B cell (primary cell): ENCODE measurements at regions not wholly inside any gene's neighbourhood (a gene's known extent, or its start where the extent isn't known, plus 50 kb on each side); places are given as distances from the start of the nearest gene placed in this dataset.

Source experiments
- ATAC-seq: fragments of 200-7000 bp; cut with Tn5 transposase; one replicate; pipeline ENCODE4 v1.10.0; 2021; ENCODE audit warnings: low read depth, mild to moderate bottlenecking, moderate number of reproducible peaks, moderate library complexity
- CTCF ChIA-PET: fragments of 350-600 bp; sonication (Branson Sonifier 250); formaldehyde crosslinking; loops from one replicate; lab custom pipeline; 2021; ENCODE audit warnings: antibody characterized with exemption, inconsistent platforms; lab: Charles Lee
- POLR2A ChIA-PET: fragments of 350-600 bp; sonication (Branson Sonifier 250); formaldehyde crosslinking; loops from one replicate; lab custom pipeline; 2021; ENCODE audit warnings: antibody characterized with exemption; lab: Charles Lee
- DNase-seq: peaks from one replicate; pipeline ENCODE4 v3.0.0; 2013
- H2AFZ ChIP-seq: 2 replicates; pipeline ENCODE4 v1.6.1; 2012; ENCODE audit warnings: mild to moderate bottlenecking, low read depth, low read length; ENCODE audit not compliant: insufficient read depth, poor library complexity, severe bottlenecking
- H3K27ac ChIP-seq, 2 donors: 1 replicate in 1 of 2; 2 replicates in 1 of 2; pipeline ENCODE4 v1.5.1; 2012 to 2013; ENCODE audit warnings: low read length in 2 of 2, mild to moderate bottlenecking in 2 of 2, moderate library complexity in 1 of 2
- H3K27me3 ChIP-seq, 4 experiments: fragments of 200-600 bp in 1 of 4; sonication (generic) in 1 of 4; replicated peaks in 1 of 4; 1 replicate in 2 of 4; 2 replicates in 2 of 4; pipeline versions ENCODE4 v1.6.1 to v1.7.0; 2013 to 2016; ENCODE audit warnings: low read length in 3 of 4, mild to moderate bottlenecking in 2 of 4, mixed read lengths in 1 of 4, moderate library complexity in 1 of 4; ENCODE audit not compliant: insufficient read depth in 4 of 4, control insufficient read depth in 3 of 4; ENCODE audit errors: control extremely low read depth in 1 of 4
- H3K36me3 ChIP-seq, 2 experiments: replicated peaks in 1 of 2; 1 replicate in 1 of 2; 2 replicates in 1 of 2; pipeline versions ENCODE4 v1.6.1 to v1.7.1; 2013; ENCODE audit warnings: low read length in 1 of 2; ENCODE audit not compliant: insufficient read depth in 2 of 2, control insufficient read depth in 1 of 2; ENCODE audit errors: control extremely low read depth in 1 of 2, extremely low read depth in 1 of 2
- H3K4me1 ChIP-seq, 2 donors: fragments of 200-600 bp in 1 of 2; sonication (generic) in 1 of 2; 1 replicate in 1 of 2; 2 replicates in 1 of 2; pipeline versions ENCODE4 v1.5.1 to v1.6.1; 2013 to 2017; ENCODE audit warnings: low read length in 2 of 2; ENCODE audit not compliant: control insufficient read depth in 2 of 2, insufficient read depth in 2 of 2
- H3K4me2 ChIP-seq: replicated peaks from 2 replicates; pipeline ENCODE3; 2012; ENCODE audit warnings: mild to moderate bottlenecking, low read depth, low read length; ENCODE audit not compliant: poor library complexity, severe bottlenecking
- H3K4me3 ChIP-seq, 5 experiments: fragments of 200-600 bp in 1 of 5; sonication (generic) in 1 of 5; 1 replicate in 3 of 5; 2 replicates in 2 of 5; pipeline versions ENCODE4 v1.5.1 to v1.7.0; 2011 to 2016; ENCODE audit warnings: low read length in 4 of 5, mild to moderate bottlenecking in 4 of 5, low read depth in 2 of 5, control low read depth in 1 of 5, moderate library complexity in 1 of 5; ENCODE audit not compliant: insufficient read depth in 1 of 5; ENCODE audit errors: control extremely low read depth in 1 of 5, extremely low read depth in 1 of 5
- H3K79me2 ChIP-seq: fragments of 200-600 bp; sonication (generic); one replicate; pipeline ENCODE4 v1.6.0; 2016; ENCODE audit warnings: low read length; ENCODE audit not compliant: control insufficient read depth, insufficient read depth
- H3K9ac ChIP-seq: fragments of 200-600 bp; sonication (generic); 2 replicates; pipeline ENCODE4 v1.6.1; 2017; ENCODE audit warnings: mild to moderate bottlenecking, low read length, moderate library complexity
- H3K9me3 ChIP-seq, 3 donors: one replicate each; pipeline versions ENCODE4 v1.6.1 to v1.7.1; 2013; ENCODE audit warnings: low read length in 2 of 3; ENCODE audit not compliant: control insufficient read depth in 2 of 3, insufficient read depth in 1 of 3; ENCODE audit errors: control extremely low read depth in 1 of 3
- H4K20me1 ChIP-seq: 2 replicates; pipeline ENCODE4 v1.6.0; 2012; ENCODE audit warnings: mild to moderate bottlenecking, low read length; ENCODE audit not compliant: insufficient read depth, control insufficient read depth, poor library complexity, severe bottlenecking
- H3K27ac Mint-ChIP-seq: one replicate; pipeline ENCODE4 v1.8.0; 2021; ENCODE audit warnings: mixed read lengths
- H3K27me3 Mint-ChIP-seq: one replicate; pipeline ENCODE4 v1.8.0; 2021; ENCODE audit warnings: mixed read lengths
- H3K4me1 Mint-ChIP-seq: one replicate; pipeline ENCODE4 v1.8.0; 2021; ENCODE audit warnings: mixed read lengths
- H3K4me3 Mint-ChIP-seq: one replicate; pipeline ENCODE4 v1.8.0; 2021; ENCODE audit warnings: mixed read lengths
- H3K9me3 Mint-ChIP-seq: one replicate; pipeline ENCODE4 v1.8.0; 2022; ENCODE audit warnings: mixed read lengths; ENCODE audit not compliant: insufficient read depth
- CTCF ChIP-seq: fragments of 200-600 bp; IDR thresholded peaks from one replicate; pipeline ENCODE4 v1.8.0; 2022; ENCODE audit warnings: antibody characterized with exemption, mild to moderate bottlenecking
- EZH2 ChIP-seq: IDR thresholded peaks from 2 replicates; pipeline ENCODE4 v1.6.1; 2012; ENCODE audit warnings: borderline replicate concordance, low read depth, mild to moderate bottlenecking, moderate library complexity, low read length; ENCODE audit not compliant: insufficient read depth, poor library complexity, severe bottlenecking
- WGBS: methylation state at CpG from one replicate; pipeline ENCODE4 v1.1.5; 2013; ENCODE audit warnings: missing lambda C conversion rate; ENCODE audit not compliant: insufficient coverage; 5-methylcytosine and 5-hydroxymethylcytosine counted together
- intact Hi-C: fragments of 100-400 bp; cut with micrococcal nuclease; formaldehyde crosslinking; loops from one replicate; pipeline ENCODE4 v1.10.0; 2022

DNA sequence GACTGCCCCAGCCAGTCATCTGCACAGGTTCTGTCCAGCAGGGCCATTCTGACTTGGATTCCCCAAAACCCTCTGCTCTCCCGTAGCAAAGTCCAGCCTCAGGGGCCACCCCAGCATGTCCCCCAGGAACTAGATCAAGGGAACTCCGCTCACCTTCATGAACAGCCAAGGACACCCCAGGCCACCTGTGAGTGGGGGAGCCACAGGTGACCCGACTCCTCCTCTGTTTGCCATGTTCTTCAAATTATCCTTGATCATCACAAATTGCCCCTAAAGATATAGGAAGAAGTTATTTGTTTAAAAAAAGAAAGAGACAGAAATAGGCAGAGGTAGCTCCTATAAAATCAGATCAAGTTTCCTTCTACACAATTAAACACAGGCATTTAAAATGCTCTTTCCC is 475.0 kb downstream of the MATN1 start:
- no peaks in the 10 kb centered on the region for H3K79me2 ChIP-seq
- H3K27me3 ChIP-seq, result peaks cover 0 to 3% (median 0%) of the 10 kb centered on the region in 4 experiments
- TF ChIP-seq EZH2, result no peak
- no peak for TF ChIP-seq CTCF
- H3K4me1 Mint-ChIP-seq, result no peaks in the 10 kb centered on the region
- H3K4me1 ChIP-seq, result no peaks in the 10 kb centered on the region
- H3K4me2 ChIP-seq, result no peak overlapping the region
- H3K4me3 Mint-ChIP-seq, result no peak overlapping the region
- ChIA-PET CTCF (no interaction called here), POLR2A (no interaction called here)
- no peak overlapping the region for H2AFZ ChIP-seq
- no peaks in the 10 kb centered on the region for H3K36me3 ChIP-seq
- H3K9ac ChIP-seq, result no peak overlapping the region
- intact Hi-C loops, result no loop called here
- H3K27ac Mint-ChIP-seq, result no peak overlapping the region
- H3K9me3 Mint-ChIP-seq, result no peaks in the 10 kb centered on the region
- H3K27me3 Mint-ChIP-seq, result peaks cover 13% of the 10 kb centered on the region
- H3K9me3 ChIP-seq, result no peaks in the 10 kb centered on the region
- WGBS, result 86% methylated on average over 1 of the region's 3 CpGs
- ATAC-seq, result no peak
- DNase-seq, result no peak
- H4K20me1 ChIP-seq, result no peaks in the 10 kb centered on the region
- no peak overlapping the region for H3K27ac ChIP-seq
- H3K4me3 ChIP-seq, result no peak overlapping the region

- no peak for TF ChIP-seq EZH2
- TF ChIP-seq CTCF, result no peak
- intact Hi-C loops, result no loop called here
- Mint-ChIP-seq H3K4me1 (no peaks in the 10 kb centered on the region), H3K27ac (no peak overlapping the region), H3K27me3 (peaks cover 26% of the 10 kb centered on the region), H3K9me3 (no peaks in the 10 kb centered on the region), H3K4me3 (no peak overlapping the region)
- no peak overlapping the region for H3K4me2 ChIP-seq
- H4K20me1 ChIP-seq, result no peaks in the 10 kb centered on the region
- no peak overlapping the region for H3K27ac ChIP-seq
- no peaks in the 10 kb centered on the region for H3K9me3 ChIP-seq
- no peak overlapping the region for H3K9ac ChIP-seq
- no peaks in the 10 kb centered on the region for H3K4me1 ChIP-seq
- ATAC-seq (no peak), DNase-seq (no peak)
- no peaks in the 10 kb centered on the region for H3K36me3 ChIP-seq
- no peak overlapping the region for H2AFZ ChIP-seq
- H3K27me3 ChIP-seq, result peaks cover 0 to 5% (median 0%) of the 10 kb centered on the region in 4 experiments
- POLR2A ChIA-PET, result no interaction called here
- WGBS, result 90% methylated on average over 9 of the region's 9 CpGs
- CTCF ChIA-PET, result no interaction called here
- no peaks in the 10 kb centered on the region for H3K79me2 ChIP-seq
- H3K4me3 ChIP-seq, result no peak overlapping the region
Observed at GRCh38 chr1:30244801-30245200, 478.6 kb downstream of the MATN1 start.
